ENCODE measurements at regions not wholly inside any gene's neighbourhood (a gene's known extent, or its start where the extent isn't known, plus 50 kb on each side); places are given as distances from the start of the nearest gene placed in this dataset.
"Not testable (repeated sequence)": the region's sequence is repeated elsewhere in the genome, so short reads cannot be mapped to it uniquely, and the experiment has no call there.

DNA sequence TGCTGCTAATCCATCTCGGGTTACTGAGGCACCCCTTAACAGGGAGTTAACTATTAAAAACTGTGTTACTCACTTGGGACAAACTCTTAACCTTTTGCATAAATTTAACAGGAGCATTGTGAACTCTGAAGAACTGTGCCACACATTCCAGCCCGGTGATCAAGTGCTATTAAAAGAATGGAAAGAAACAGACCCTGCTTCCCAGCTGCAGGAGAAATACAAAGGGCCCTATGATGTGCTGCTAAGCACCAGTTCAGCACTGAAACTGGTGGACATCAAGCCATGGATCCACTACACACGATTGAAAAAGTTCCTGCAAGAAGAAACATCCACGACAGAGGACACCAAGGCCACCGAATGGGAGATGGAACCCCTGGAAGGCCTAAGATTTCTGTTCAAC, 114.7 kb upstream of the PLCL2 start:
- H3K4me1 ChIP-seq = no peaks in the 10 kb centered on the region
- no peaks in the 10 kb centered on the region for H3K9me3 ChIP-seq (replicated peaks)
- no peak overlapping the region for H3K4me3 ChIP-seq
- no peak overlapping the region for H3K27ac ChIP-seq
- H3K27me3 ChIP-seq = no peaks in the 10 kb centered on the region
- H3K36me3 ChIP-seq = no peaks in the 10 kb centered on the region
- DNase-seq = no peak

- Histone ChIP-seq H3K9me3 (replicated peaks) (no peaks in the 10 kb centered on the region), H3K4me1 (no peaks in the 10 kb centered on the region), H3K27ac (no peak overlapping the region), H3K36me3 (no peaks in the 10 kb centered on the region), H3K27me3 (no peaks in the 10 kb centered on the region), H3K4me3 (no peak overlapping the region)
- no peak for DNase-seq
Measured at GRCh38 chr3:16770792-16771191, 114.0 kb upstream of the PLCL2 start.

GRCh38 chr3:16773594-16773993, 111.2 kb upstream of the PLCL2 start:
- not testable (repeated sequence) for DNase-seq; H3K4me3 ChIP-seq; H3K4me1 ChIP-seq; H3K27ac ChIP-seq; H3K27me3 ChIP-seq; H3K9me3 ChIP-seq (replicated peaks); H3K36me3 ChIP-seq

GRCh38 chr3:16774536-16774935, 110.2 kb upstream of the PLCL2 start:
- not testable (repeated sequence) for H3K9me3 ChIP-seq (replicated peaks); H3K4me1 ChIP-seq; H3K4me3 ChIP-seq; H3K27me3 ChIP-seq; H3K27ac ChIP-seq; DNase-seq; H3K36me3 ChIP-seq

DNA sequence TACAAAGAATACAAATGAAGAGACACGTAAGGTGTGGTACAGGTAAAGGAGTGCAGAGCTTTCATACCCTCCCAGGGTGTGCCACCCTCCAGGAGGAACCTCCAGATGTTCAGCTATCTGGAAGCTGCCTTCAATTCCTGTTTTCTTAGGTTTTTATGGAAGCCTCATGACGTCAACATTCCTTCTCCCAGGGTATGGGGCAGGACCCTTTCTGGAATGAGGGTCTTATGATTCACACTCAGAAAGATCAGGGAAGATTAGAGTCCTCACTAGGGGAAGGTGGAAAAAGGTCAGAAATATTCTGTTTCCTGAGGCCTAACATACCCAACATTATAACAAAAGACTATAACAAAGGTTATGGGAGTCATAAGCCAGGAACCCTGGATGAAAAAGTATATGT, 99.8 kb upstream of the PLCL2 start:
- no peak for DNase-seq
- Histone ChIP-seq H3K36me3 (no peaks in the 10 kb centered on the region), H3K27ac (no peak overlapping the region), H3K27me3 (no peaks in the 10 kb centered on the region), H3K4me3 (no peak overlapping the region), H3K9me3 (replicated peaks) (no peaks in the 10 kb centered on the region), H3K4me1 (no peaks in the 10 kb centered on the region)

- H3K27ac ChIP-seq = no peak overlapping the region
- H3K9me3 ChIP-seq (replicated peaks) = no peaks in the 10 kb centered on the region
- H3K36me3 ChIP-seq = no peaks in the 10 kb centered on the region
- H3K4me3 ChIP-seq = no peak overlapping the region
- H3K27me3 ChIP-seq = no peaks in the 10 kb centered on the region
- DNase-seq = no peak
- H3K4me1 ChIP-seq = no peaks in the 10 kb centered on the region
Measured at GRCh38 chr3:16785465-16785864, 99.3 kb upstream of the PLCL2 start.

GRCh38 chr3:16788440-16789056, 96.2 kb upstream of the PLCL2 start:
- Histone ChIP-seq H3K4me1 (no peaks in the 10 kb centered on the region), H3K27me3 (no peaks in the 10 kb centered on the region), H3K4me3 (no peak overlapping the region), H3K9me3 (replicated peaks) (no peaks in the 10 kb centered on the region), H3K27ac (no peak overlapping the region), H3K36me3 (no peaks in the 10 kb centered on the region)
- DNase-seq = no peak

DNA sequence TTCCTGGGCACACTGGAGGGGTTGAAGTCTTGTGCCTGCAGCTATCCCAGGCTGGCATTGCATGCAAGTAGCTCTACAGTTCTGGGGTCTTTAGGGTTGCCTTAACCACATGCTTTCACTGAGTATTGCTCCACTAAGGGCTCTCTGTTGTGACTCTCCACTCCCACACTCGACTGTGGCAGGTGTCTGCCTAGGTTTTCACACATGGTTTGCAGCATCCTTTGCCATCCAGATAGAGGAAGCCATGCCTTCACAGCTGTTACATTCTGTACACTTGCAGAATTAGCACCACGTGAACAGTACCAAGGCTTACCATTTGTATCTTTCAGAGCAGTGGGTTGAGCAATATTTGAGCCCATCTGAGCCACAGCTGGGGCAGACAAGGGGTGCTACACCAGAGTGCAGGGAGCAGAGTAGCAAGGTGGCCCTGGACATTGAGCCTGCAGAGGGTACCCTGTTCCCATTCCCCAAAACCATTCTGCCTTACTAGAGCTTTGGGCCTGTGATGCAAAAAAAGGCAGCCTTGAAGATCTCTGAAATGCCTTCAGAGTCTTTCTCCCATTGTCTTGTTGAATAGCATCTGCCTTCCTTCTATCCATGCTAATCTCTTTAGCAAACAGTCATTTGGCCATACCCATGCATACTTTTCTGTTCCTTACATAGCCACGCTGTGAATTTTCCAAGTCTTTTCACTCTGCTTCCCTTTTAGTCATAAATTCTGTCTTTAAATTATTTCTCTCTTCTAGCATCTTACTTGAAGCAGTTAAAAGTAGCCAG, 95.2 kb upstream of the PLCL2 start:
- H3K4me1 ChIP-seq = no peaks in the 10 kb centered on the region
- no peak for DNase-seq
- H3K36me3 ChIP-seq = no peaks in the 10 kb centered on the region
- H3K27ac ChIP-seq = no peak overlapping the region
- H3K4me3 ChIP-seq = no peak overlapping the region
- no peaks in the 10 kb centered on the region for H3K27me3 ChIP-seq
- H3K9me3 ChIP-seq (replicated peaks) = no peaks in the 10 kb centered on the region

- H3K27ac ChIP-seq = no peak overlapping the region
- no peak for DNase-seq
- H3K27me3 ChIP-seq = no peaks in the 10 kb centered on the region
Measured at GRCh38 chr3:16790432-16791400, 94.0 kb upstream of the PLCL2 start.

DNA sequence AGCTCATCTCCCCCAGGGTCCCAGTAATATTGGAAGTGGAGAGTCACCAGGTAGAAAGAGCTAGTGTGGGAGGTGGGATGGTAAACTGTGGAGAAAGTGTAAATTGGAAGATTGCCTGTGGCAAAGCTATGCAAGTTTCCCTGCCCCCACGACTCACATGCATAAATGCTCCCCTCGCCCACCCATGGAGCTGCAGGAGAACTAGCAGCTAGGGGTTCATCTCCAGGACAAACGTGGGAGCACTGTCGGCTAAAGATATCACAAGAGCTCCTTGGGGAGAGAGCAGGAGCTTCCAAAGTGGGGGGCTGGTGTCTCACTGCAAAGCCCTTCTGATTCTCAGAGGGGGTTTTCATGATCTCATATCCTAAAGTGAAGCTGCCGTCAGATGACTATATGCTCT, 91.4 kb upstream of the PLCL2 start:
- Histone ChIP-seq H3K27ac (no peak overlapping the region), H3K4me1 (no peaks in the 10 kb centered on the region), H3K36me3 (no peaks in the 10 kb centered on the region), H3K9me3 (replicated peaks) (no peaks in the 10 kb centered on the region), H3K27me3 (no peaks in the 10 kb centered on the region), H3K4me3 (no peak overlapping the region)
- no peak for DNase-seq

More at GRCh38 chr3:16790432-16791400, 94.0 kb upstream of the PLCL2 start:
- no peaks in the 10 kb centered on the region for H3K9me3 ChIP-seq (replicated peaks)
- no peaks in the 10 kb centered on the region for H3K4me1 ChIP-seq
- H3K36me3 ChIP-seq = no peaks in the 10 kb centered on the region
- H3K4me3 ChIP-seq = no peak overlapping the region

- Histone ChIP-seq H3K36me3 (no peaks in the 10 kb centered on the region), H3K4me1 (no peaks in the 10 kb centered on the region), H3K27ac (no peak overlapping the region), H3K9me3 (replicated peaks) (no peaks in the 10 kb centered on the region), H3K4me3 (no peak overlapping the region), H3K27me3 (no peaks in the 10 kb centered on the region)
- DNase-seq = no peak
Measured at GRCh38 chr3:16794257-16794656, 90.5 kb upstream of the PLCL2 start.

GRCh38 chr3:16795581-16795980, 89.2 kb upstream of the PLCL2 start:
- no peak overlapping the region for H3K27ac ChIP-seq
- H3K36me3 ChIP-seq = no peaks in the 10 kb centered on the region
- no peaks in the 10 kb centered on the region for H3K9me3 ChIP-seq (replicated peaks)
- no peak for DNase-seq
- peaks cover 2% of the 10 kb centered on the region for H3K4me1 ChIP-seq
- no peaks in the 10 kb centered on the region for H3K27me3 ChIP-seq
- H3K4me3 ChIP-seq = no peak overlapping the region

- Histone ChIP-seq H3K4me3 (no peak overlapping the region), H3K27me3 (no peaks in the 10 kb centered on the region), H3K4me1 (peaks cover 21% of the 10 kb centered on the region), H3K27ac (no peak overlapping the region), H3K36me3 (no peaks in the 10 kb centered on the region), H3K9me3 (replicated peaks) (no peaks in the 10 kb centered on the region)
- DNase-seq = no peak
Measured at GRCh38 chr3:16797831-16798230, 86.9 kb upstream of the PLCL2 start.

- Histone ChIP-seq H3K4me1 (peaks cover 21% of the 10 kb centered on the region), H3K27me3 (no peaks in the 10 kb centered on the region), H3K27ac (no peak overlapping the region), H3K36me3 (no peaks in the 10 kb centered on the region), H3K4me3 (no peak overlapping the region), H3K9me3 (replicated peaks) (no peaks in the 10 kb centered on the region)
- no peak for DNase-seq
Measured at GRCh38 chr3:16798738-16799137, 86.0 kb upstream of the PLCL2 start.

GRCh38 chr3:16800361-16800760, 84.4 kb upstream of the PLCL2 start:
- H3K36me3 ChIP-seq = no peaks in the 10 kb centered on the region
- H3K27me3 ChIP-seq = no peaks in the 10 kb centered on the region
- H3K4me3 ChIP-seq = no peak overlapping the region
- H3K4me1 ChIP-seq = peaks cover 21% of the 10 kb centered on the region
- no peak overlapping the region for H3K27ac ChIP-seq
- no peak for DNase-seq
- H3K9me3 ChIP-seq (replicated peaks) = no peaks in the 10 kb centered on the region

Measured in SJCRH30 (cell line).